Neutrophil (primary cell): ENCODE measurements at regions not wholly inside any gene's neighbourhood (a gene's known extent, or its start where the extent isn't known, plus 50 kb on each side); places are given as distances from the start of the nearest gene placed in this dataset.

Source experiments
- H3K27ac ChIP-seq: fragments of 200-600 bp; sonication (generic); 2 replicates; pipeline ENCODE4 v1.5.1; 2016; ENCODE audit warnings: mild to moderate bottlenecking, moderate library complexity
- H3K27me3 ChIP-seq: fragments of 200-600 bp; sonication (generic); 2 replicates; pipeline ENCODE4 v1.6.0; 2016; ENCODE audit warnings: mild to moderate bottlenecking
- H3K36me3 ChIP-seq: fragments of 200-600 bp; sonication (generic); 2 replicates; pipeline ENCODE4 v1.5.1; 2017
- H3K4me1 ChIP-seq, 2 experiments: fragments of 200-600 bp in 1 of 2; sonication (generic) in 1 of 2; 1 replicate in 1 of 2; 2 replicates in 1 of 2; pipeline versions ENCODE4 v1.5.1 to v1.6.1; 2013 to 2016; ENCODE audit warnings: low read depth in 1 of 2, low read length in 1 of 2, mild to moderate bottlenecking in 1 of 2, moderate library complexity in 1 of 2; ENCODE audit not compliant: control insufficient read depth in 1 of 2, insufficient read depth in 1 of 2
- H3K4me3 ChIP-seq, 2 experiments: fragments of 200-600 bp in 1 of 2; sonication (generic) in 1 of 2; 1 replicate in 1 of 2; 2 replicates in 1 of 2; pipeline ENCODE4 v1.5.1; 2013 to 2016; ENCODE audit warnings: low read depth in 1 of 2, low read length in 1 of 2, mild to moderate bottlenecking in 1 of 2, moderate library complexity in 1 of 2
- H3K9me3 ChIP-seq: fragments of 200-600 bp; sonication (generic); 2 replicates; pipeline ENCODE4 v1.5.1; 2016
- CTCF ChIP-seq: fragments of 200-600 bp; sonication (generic); IDR thresholded peaks from 2 replicates; pipeline ENCODE4 v1.5.1; 2016; ENCODE audit warnings: antibody characterized with exemption

- H3K27me3 ChIP-seq, result no peaks in the 10 kb centered on the region
- no peaks in the 10 kb centered on the region for H3K4me1 ChIP-seq
- H3K9me3 ChIP-seq, result no peaks in the 10 kb centered on the region
- no peak overlapping the region for H3K27ac ChIP-seq
- no peak for TF ChIP-seq CTCF
- H3K36me3 ChIP-seq, result no peaks in the 10 kb centered on the region
- no peak overlapping the region for H3K4me3 ChIP-seq
Observed at GRCh38 chr3:18778094-18778493, 353.0 kb upstream of the SATB1 start.

GRCh38 chr3:18775501-18775900, 350.4 kb upstream of the SATB1 start:
- no peaks in the 10 kb centered on the region for H3K36me3 ChIP-seq

DNA sequence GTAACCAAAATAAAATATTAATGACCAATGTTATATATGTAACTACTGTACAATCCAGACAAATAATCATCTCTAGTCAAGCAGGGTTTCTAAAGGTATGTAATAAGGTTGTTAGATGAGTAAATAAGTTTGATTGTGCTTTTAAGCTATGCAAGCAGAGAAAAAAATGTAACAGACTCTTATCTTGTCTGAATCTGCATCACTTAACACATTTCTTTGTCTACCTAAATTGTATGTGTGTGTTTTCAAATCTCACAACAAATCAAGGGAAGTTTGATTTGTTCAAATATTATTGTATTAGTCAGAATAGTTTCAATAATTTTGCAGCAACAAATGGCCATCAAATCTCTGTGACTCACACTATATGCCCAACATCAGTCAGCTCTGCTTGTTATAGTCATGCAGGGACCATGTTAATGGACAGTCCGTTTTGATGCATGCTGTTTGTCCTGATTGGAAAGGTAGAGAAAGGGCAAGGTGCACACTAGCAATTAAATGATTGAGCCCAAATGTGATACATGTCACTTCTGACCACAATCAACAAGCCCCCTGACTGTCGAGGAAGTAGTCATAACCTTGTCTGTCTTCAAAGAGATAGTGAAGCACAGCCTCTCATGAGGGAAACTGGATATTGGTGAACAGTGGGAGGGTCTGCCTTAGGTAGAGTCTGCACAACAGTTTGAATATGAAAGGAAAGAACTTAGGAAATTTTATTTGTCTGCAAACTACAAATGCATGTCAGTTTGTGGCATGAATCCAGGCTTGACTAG, 349.4 kb upstream of the SATB1 start:
- Histone ChIP-seq H3K9me3 (no peaks in the 10 kb centered on the region), H3K27me3 (no peaks in the 10 kb centered on the region), H3K27ac (no peak overlapping the region), H3K4me1 (no peaks in the 10 kb centered on the region), H3K4me3 (no peak overlapping the region), H3K36me3 (no peaks in the 10 kb centered on the region)
- no peak for TF ChIP-seq CTCF

More at GRCh38 chr3:18775501-18775900, 350.4 kb upstream of the SATB1 start:
- Histone ChIP-seq H3K27ac (no peak overlapping the region), H3K4me3 (no peak overlapping the region), H3K4me1 (no peaks in the 10 kb centered on the region), H3K27me3 (no peaks in the 10 kb centered on the region), H3K9me3 (no peaks in the 10 kb centered on the region)
- no peak for TF ChIP-seq CTCF

DNA sequence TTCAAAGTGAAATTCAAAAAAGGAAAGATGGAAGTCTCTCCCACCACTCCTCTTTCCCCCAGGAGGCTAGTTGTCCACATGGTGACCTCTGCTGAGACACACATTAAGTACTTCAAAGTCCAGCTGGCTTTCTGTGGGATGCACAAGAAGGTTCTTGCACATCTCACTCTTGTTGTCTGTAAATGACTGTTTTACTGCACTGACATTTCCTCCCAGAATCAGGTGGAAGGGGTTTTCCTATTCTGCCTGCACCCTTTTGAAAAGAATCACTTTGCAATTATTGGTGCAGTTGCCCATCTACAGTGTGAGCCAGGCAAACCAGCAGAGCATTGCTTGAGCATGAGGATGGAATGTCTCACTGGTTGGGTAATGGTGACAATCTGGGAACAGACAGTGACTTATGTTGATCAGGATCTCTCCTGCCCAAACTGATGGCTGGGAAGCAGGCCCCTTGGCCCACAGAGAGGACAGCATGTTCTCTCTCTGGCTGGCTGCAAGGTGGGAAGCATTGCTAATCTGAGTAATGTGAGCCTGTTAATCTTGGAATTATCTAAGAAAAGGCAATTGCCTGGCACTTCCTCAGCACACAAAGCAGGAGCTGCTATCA, 347.7 kb upstream of the SATB1 start:
- no peaks in the 10 kb centered on the region for H3K27me3 ChIP-seq
- no peak for TF ChIP-seq CTCF
- H3K9me3 ChIP-seq, result no peaks in the 10 kb centered on the region
- no peaks in the 10 kb centered on the region for H3K36me3 ChIP-seq
- H3K27ac ChIP-seq, result no peak overlapping the region
- no peaks in the 10 kb centered on the region for H3K4me1 ChIP-seq
- no peak overlapping the region for H3K4me3 ChIP-seq

GRCh38 chr3:18771931-18772330, 346.8 kb upstream of the SATB1 start:
- TF ChIP-seq CTCF, result no peak
- no peak overlapping the region for H3K27ac ChIP-seq
- no peaks in the 10 kb centered on the region for H3K4me1 ChIP-seq
- H3K36me3 ChIP-seq, result no peaks in the 10 kb centered on the region
- H3K9me3 ChIP-seq, result no peaks in the 10 kb centered on the region
- no peak overlapping the region for H3K4me3 ChIP-seq
- no peaks in the 10 kb centered on the region for H3K27me3 ChIP-seq
